IMR-90 (cell line): ENCODE measurements at regions not wholly inside any gene's neighbourhood (a gene's known extent, or its start where the extent isn't known, plus 50 kb on each side); places are given as distances from the start of the nearest gene placed in this dataset.

ENCODE experiments used
- ATAC-seq: fragments of 200-7000 bp; cut with Tn5 transposase; 2 replicates; pipeline ENCODE4 v1.9.1; 2020; ENCODE audit warnings: low read depth, mild to moderate bottlenecking, moderate library complexity
- BruUV-seq: library from RNA; stranded (reverse); fragments of 400-500 nt; replicated peaks from 2 replicates; lab custom pipeline; 2021; lab: Mats Ljungman, UMichigan
- CTCF ChIA-PET: fragments of 300-600 bp; formaldehyde crosslinking; extraction: SDS; loops from one replicate; lab custom pipeline; 2021; ENCODE audit warnings: antibody characterized with exemption; lab: Yijun Ruan, JAX
- POLR2A ChIA-PET: fragments of 300-600 bp; sonication (Branson Sonifier 250); formaldehyde crosslinking; loops from one replicate; lab custom pipeline; 2022; ENCODE audit warnings: antibody characterized with exemption; ENCODE audit not compliant: unreplicated experiment; lab: Charles Lee
- DNase-seq: peaks from one replicate; pipeline ENCODE4 v3.0.0; 2013
- H2AFZ ChIP-seq: replicated peaks from 2 replicates; pipeline ENCODE3; 2013; ENCODE audit warnings: low read length, mild to moderate bottlenecking; ENCODE audit not compliant: poor library complexity
- H2AK5ac ChIP-seq: 2 replicates; pipeline ENCODE4 v1.6.1; 2013; ENCODE audit warnings: low read depth, low read length, inconsistent platforms
- H2AK9ac ChIP-seq: replicated peaks from 2 replicates; pipeline ENCODE3; 2013; ENCODE audit warnings: mild to moderate bottlenecking, low read depth, low read length, moderate library complexity; ENCODE audit not compliant: poor library complexity
- H2BK120ac ChIP-seq: 2 replicates; pipeline ENCODE4 v1.6.1; 2013; ENCODE audit warnings: low read depth, low read length, inconsistent platforms
- H2BK15ac ChIP-seq: 3 replicates; pipeline ENCODE4 v1.6.1; 2013; ENCODE audit warnings: low read depth, low read length, inconsistent platforms
- H2BK20ac ChIP-seq: 2 replicates; pipeline ENCODE4 v1.6.1; 2013; ENCODE audit warnings: low read depth, mild to moderate bottlenecking, inconsistent platforms, low read length, moderate library complexity
- H2BK5ac ChIP-seq: 2 replicates; pipeline ENCODE4 v1.6.1; 2013; ENCODE audit warnings: mild to moderate bottlenecking, low read depth, low read length, inconsistent platforms; ENCODE audit not compliant: poor library complexity, severe bottlenecking
- H3K14ac ChIP-seq: replicated peaks from 2 replicates; pipeline ENCODE4 v1.6.1; 2013; ENCODE audit warnings: low read depth, low read length, inconsistent platforms
- H3K18ac ChIP-seq: 2 replicates; pipeline ENCODE4 v1.6.1; 2013; ENCODE audit warnings: low read depth, low read length, control low read depth
- H3K23ac ChIP-seq: 2 replicates; pipeline ENCODE4 v1.6.1; 2013; ENCODE audit warnings: low read depth, low read length, inconsistent platforms
- H3K27ac ChIP-seq: 2 replicates; pipeline ENCODE4 v1.5.1; 2013; ENCODE audit warnings: mild to moderate bottlenecking, control low read depth, low read length; ENCODE audit not compliant: insufficient read depth
- H3K27me3 ChIP-seq: 2 replicates; pipeline ENCODE4 v1.6.1; 2013; ENCODE audit warnings: low read length; ENCODE audit not compliant: control insufficient read depth, insufficient read depth
- H3K36me3 ChIP-seq: 2 replicates; pipeline ENCODE4 v1.6.1; 2013; ENCODE audit warnings: low read length, mixed read lengths; ENCODE audit not compliant: control insufficient read depth, insufficient read depth
- H3K4ac ChIP-seq: 2 replicates; pipeline ENCODE4 v1.6.1; 2013; ENCODE audit warnings: low read depth, low read length, inconsistent platforms
- H3K4me1 ChIP-seq: 2 replicates; pipeline ENCODE4 v1.6.1; 2013; ENCODE audit warnings: low read length, mixed read lengths; ENCODE audit not compliant: control insufficient read depth, insufficient read depth
- H3K4me2 ChIP-seq: 2 replicates; pipeline ENCODE4 v1.6.1; 2013; ENCODE audit warnings: low read depth, mild to moderate bottlenecking, control low read depth, low read length, moderate library complexity
- H3K4me3 ChIP-seq: 2 replicates; pipeline ENCODE4 v1.5.1; 2013; ENCODE audit warnings: low read depth, mild to moderate bottlenecking, control low read depth, low read length, moderate library complexity; ENCODE audit not compliant: insufficient read depth
- H3K56ac ChIP-seq: 2 replicates; pipeline ENCODE4 v1.6.1; 2013; ENCODE audit warnings: low read length, inconsistent platforms; ENCODE audit not compliant: insufficient read depth; ENCODE audit errors: extremely low read depth
- H3K79me1 ChIP-seq, 2 experiments: 2 replicates each; pipeline ENCODE4 v1.6.1; 2013; ENCODE audit warnings: low read length in 2 of 2, inconsistent platforms in 1 of 2, low read depth in 1 of 2
- H3K9ac ChIP-seq: 2 replicates; pipeline ENCODE4 v1.6.1; 2013; ENCODE audit warnings: low read depth, low read length, control low read depth
- H3K9me1 ChIP-seq: 2 replicates; pipeline ENCODE4 v1.6.1; 2013; ENCODE audit warnings: low read length, inconsistent platforms; ENCODE audit not compliant: insufficient read depth
- H3K9me3 ChIP-seq: 2 replicates; pipeline ENCODE4 v1.6.1; 2013; ENCODE audit warnings: low read length; ENCODE audit not compliant: control insufficient read depth, insufficient read depth
- H4K20me1 ChIP-seq: 2 replicates; pipeline ENCODE4 v1.6.1; 2013; ENCODE audit warnings: low read length, inconsistent platforms; ENCODE audit not compliant: insufficient read depth
- H4K5ac ChIP-seq: 2 replicates; pipeline ENCODE4 v1.6.1; 2013; ENCODE audit warnings: mild to moderate bottlenecking, low read depth, low read length, control low read depth
- H4K8ac ChIP-seq, 2 experiments: 2 replicates each; pipeline ENCODE4 v1.6.1; 2013; ENCODE audit warnings: low read depth in 2 of 2, low read length in 2 of 2, control low read depth in 1 of 2, inconsistent platforms in 1 of 2
- H4K91ac ChIP-seq: 2 replicates; pipeline ENCODE4 v1.6.1; 2013; ENCODE audit warnings: low read depth, low read length, inconsistent platforms; ENCODE audit not compliant: insufficient read depth
- BHLHE40 ChIP-seq: fragments of 150-350 bp; IDR thresholded peaks from 2 replicates; pipeline ENCODE4 v1.6.1; 2016; ENCODE audit warnings: mild to moderate bottlenecking, low read depth, low read length
- CEBPB ChIP-seq: IDR thresholded peaks from 2 replicates; pipeline ENCODE4 v1.6.1; 2012; ENCODE audit warnings: low read depth, low read length, improper control_type of control experiment
- CHD1 ChIP-seq: IDR thresholded peaks from 2 replicates; pipeline ENCODE4 v1.6.1; 2012; ENCODE audit warnings: low read depth, low read length, improper control_type of control experiment
- CTCF ChIP-seq: conservative IDR thresholded peaks from 2 replicates; pipeline ENCODE4 v1.5.1; 2012; ENCODE audit warnings: mild to moderate bottlenecking, low read depth, low read length, improper control_type of control experiment
- MAZ ChIP-seq: IDR thresholded peaks from 2 replicates; pipeline ENCODE4 v1.6.1; 2012; ENCODE audit warnings: low read depth, mild to moderate bottlenecking, low read length, improper control_type of control experiment, moderate library complexity, borderline replicate concordance
- POLR2A ChIP-seq: IDR thresholded peaks from 2 replicates; pipeline ENCODE4 v1.6.1; 2012; ENCODE audit warnings: mild to moderate bottlenecking, low read depth, low read length
- RAD21 ChIP-seq: IDR thresholded peaks from 2 replicates; pipeline ENCODE4 v1.6.1; 2012; ENCODE audit warnings: low read length, improper control_type of control experiment
- RCOR1 ChIP-seq: IDR thresholded peaks from 2 replicates; pipeline ENCODE4 v1.6.1; 2012; ENCODE audit warnings: mild to moderate bottlenecking, low read length, improper control_type of control experiment; ENCODE audit not compliant: insufficient replicate concordance
- RFX5 ChIP-seq: IDR thresholded peaks from 2 replicates; pipeline ENCODE4 v1.8.0; 2012; ENCODE audit warnings: low read depth, mild to moderate bottlenecking, low read length, moderate library complexity
- SMC3 ChIP-seq: fragments of 150-350 bp; IDR thresholded peaks from 2 replicates; pipeline ENCODE4 v1.6.1; 2016; ENCODE audit warnings: low read depth, mild to moderate bottlenecking, antibody characterized with exemption, low read length, moderate library complexity
- USF2 ChIP-seq: fragments of 150-350 bp; IDR thresholded peaks from 2 replicates; pipeline ENCODE4 v1.6.1; 2017; ENCODE audit warnings: mild to moderate bottlenecking, antibody characterized with exemption, low read length, low read depth
- WGBS, 2 experiments: methylation state at CpG; one replicate each; pipeline versions ENCODE4 v1.1.5 to v1.1.7; 2013; ENCODE audit warnings: missing lambda C conversion rate in 2 of 2; ENCODE audit not compliant: insufficient read length in 1 of 2; ENCODE audit errors: extremely low coverage in 2 of 2; 5-methylcytosine and 5-hydroxymethylcytosine counted together
- dilution Hi-C: fragments of 300-500 bp; cut with HindIII; formaldehyde crosslinking; loops from one replicate; pipeline ENCODE4 v1.14.3; 2018; ENCODE audit warnings: low sequenced_read_pairs; ENCODE audit not compliant: unreplicated experiment
- in situ Hi-C: fragments of 300-500 bp; cut with MboI; formaldehyde crosslinking; loops from 3 replicates; pipeline ENCODE4 v1.14.3; 2019; ENCODE audit warnings: low sequenced_read_pairs, inconsistent platforms, mixed read lengths
- intact Hi-C: fragments of 100-400 bp; cut with micrococcal nuclease; formaldehyde crosslinking; loops from 2 replicates; pipeline ENCODE4 v1.10.0; 2022

- H3K9me3 ChIP-seq: no peaks in the 10 kb centered on the region
- H3K23ac ChIP-seq: peak overlapping the region; percentile 70; the same call in 1 of the 2 replicates
- peak overlapping the region; percentile 74; the same call in 1 of the 3 replicates for H2BK15ac ChIP-seq
- H3K27ac ChIP-seq: peak overlapping the region; percentile 38; the same call in 1 of the 2 replicates
- H3K14ac ChIP-seq: peak overlapping the region; percentile 61; the same call in 1 of the 2 replicates
- peak overlapping the region; percentile 81 for H3K9ac ChIP-seq
- H4K5ac ChIP-seq: peak overlapping the region; percentile 56; the same call in 1 of the 2 replicates
- H4K91ac ChIP-seq: peak overlapping the region; percentile 75
- WGBS, 2 experiments: 1% methylated on average over 10 of the region's 36 CpGs; no CpG with 5 or more reads in 1 of the 2 experiments
- TF ChIP-seq BHLHE40 (no peak), RFX5 (no peak), CHD1 (no peak), RAD21 (peak; percentile 95), CTCF (peak; percentile 95), MAZ (peak; percentile 28; the same call in 1 of the 2 replicates), SMC3 (peak; percentile 85), USF2 (no peak), RCOR1 (no peak), POLR2A (no peak), CEBPB (no peak)
- H3K4me3 ChIP-seq: peak overlapping the region; percentile 61
- H3K4me1 ChIP-seq: peaks cover 4% of the 10 kb centered on the region; the same call in 1 of the 2 replicates
- BruUV-seq: no TSS peak
- H3K56ac ChIP-seq: peak overlapping the region; percentile 84; the same call in 1 of the 2 replicates
- in situ Hi-C loops: loop anchor here (5.0 to 10.0 kb wide), 2 partner anchors 415 to 623 kb away; partner anchors contain the start of gene URAD
- H2BK120ac ChIP-seq: peak overlapping the region; percentile 89
- POLR2A ChIA-PET: no interaction called here
- no peaks in the 10 kb centered on the region for H3K36me3 ChIP-seq
- peak; percentile 71 for DNase-seq
- no peaks in the 10 kb centered on the region for H3K9me1 ChIP-seq
- peak overlapping the region; percentile 77 for H2BK20ac ChIP-seq
- ATAC-seq: peak; percentile 97
- no peaks in the 10 kb centered on the region for H4K20me1 ChIP-seq
- H4K8ac ChIP-seq: peak overlapping the region; percentile 3 to 91; a peak in 3 of 4 replicates
- no peak overlapping the region for H2BK5ac ChIP-seq
- H3K27me3 ChIP-seq: peaks cover 11% of the 10 kb centered on the region
- intact Hi-C loops: loop anchor here (1.0 kb wide), 2 partner anchors 464 to 622 kb away; no protein-coding TSS in a partner anchor
- H3K18ac ChIP-seq: no peak overlapping the region
- H3K4ac ChIP-seq: peak overlapping the region; percentile 66
- H2AK5ac ChIP-seq: 0 out of 2 replicates have a peak overlapping the region, but pooled peaks have one; percentile 40
- CTCF ChIA-PET: interaction anchor here (0.6 to 4.8 kb wide), 31 partner anchors 9 to 636 kb away, joined by 3 to 52 read pairs (median 4); no protein-coding TSS in a partner anchor
- peak overlapping the region; percentile 83 for H2AK9ac ChIP-seq
- H3K4me2 ChIP-seq: peak overlapping the region; percentile 98
- dilution Hi-C loops: no loop called here
- peak overlapping the region; percentile 93 for H2AFZ ChIP-seq
- no peaks in the 10 kb centered on the region for H3K79me1 ChIP-seq
Observed at GRCh38 chr13:27362064-27362751, 62.2 kb upstream of the GTF3A start.
